ENCODE measurements at regions not wholly inside any gene's neighbourhood (a gene's known extent, or its start where the extent isn't known, plus 50 kb on each side); places are given as distances from the start of the nearest gene placed in this dataset.
"Not testable (repeated sequence)": the region's sequence is repeated elsewhere in the genome, so short reads cannot be mapped to it uniquely, and the experiment has no call there.

GRCh38 chr14:77985211-77985615 is 185.0 kb upstream of the NRXN3 start:
- no peak for DNase-seq (ENCODE audit: low read depth)
- in situ Hi-C loops (cut with HindIII; ENCODE audit: low pct_unique_long_range_greater_than_20kb, low sequenced_read_pairs) = no loop called here

- in situ Hi-C loops (cut with HindIII; ENCODE audit: low pct_unique_long_range_greater_than_20kb, low sequenced_read_pairs) = no loop called here
- no peak for DNase-seq (ENCODE audit: low read depth)
Observed at GRCh38 chr14:77986773-77987172, 183.4 kb upstream of the NRXN3 start.

- DNase-seq (ENCODE audit: low read depth) = peak; percentile 13
- in situ Hi-C loops (cut with HindIII; ENCODE audit: low pct_unique_long_range_greater_than_20kb, low sequenced_read_pairs) = no loop called here
Observed at GRCh38 chr14:77988096-77988870, 181.9 kb upstream of the NRXN3 start.

- in situ Hi-C loops (cut with HindIII; ENCODE audit: low pct_unique_long_range_greater_than_20kb, low sequenced_read_pairs) = no loop called here
- DNase-seq (ENCODE audit: low read depth) = peak; percentile 49
Observed at GRCh38 chr14:77988970-77989369, 181.2 kb upstream of the NRXN3 start.

GRCh38 chr14:77989441-77989991 is 180.7 kb upstream of the NRXN3 start:
- in situ Hi-C loops (cut with HindIII; ENCODE audit: low pct_unique_long_range_greater_than_20kb, low sequenced_read_pairs) = no loop called here
- no peak for DNase-seq (ENCODE audit: low read depth)

- in situ Hi-C loops (cut with HindIII; ENCODE audit: low pct_unique_long_range_greater_than_20kb, low sequenced_read_pairs) = no loop called here
- DNase-seq (ENCODE audit: low read depth) = no peak
Observed at GRCh38 chr14:77990337-77990736, 179.8 kb upstream of the NRXN3 start.

GRCh38 chr14:77991128-77991772 is 178.9 kb upstream of the NRXN3 start:
- no peak for DNase-seq (ENCODE audit: low read depth)
- in situ Hi-C loops (cut with HindIII; ENCODE audit: low pct_unique_long_range_greater_than_20kb, low sequenced_read_pairs) = no loop called here

GRCh38 chr14:78005325-78005724 is 164.8 kb upstream of the NRXN3 start:
- in situ Hi-C loops (cut with HindIII; ENCODE audit: low pct_unique_long_range_greater_than_20kb, low sequenced_read_pairs) = no loop called here
- DNase-seq (ENCODE audit: low read depth) = peak; percentile 60

GRCh38 chr14:78007160-78007559 is 163.0 kb upstream of the NRXN3 start:
- no peak for DNase-seq (ENCODE audit: low read depth)
- in situ Hi-C loops (cut with HindIII; ENCODE audit: low pct_unique_long_range_greater_than_20kb, low sequenced_read_pairs) = no loop called here

GRCh38 chr14:78010688-78011087 is 159.5 kb upstream of the NRXN3 start:
- DNase-seq (ENCODE audit: low read depth) = peak; percentile 53
- in situ Hi-C loops (cut with HindIII; ENCODE audit: low pct_unique_long_range_greater_than_20kb, low sequenced_read_pairs) = no loop called here

- DNase-seq (ENCODE audit: low read depth); in situ Hi-C loops (cut with HindIII; ENCODE audit: low pct_unique_long_range_greater_than_20kb, low sequenced_read_pairs): not testable (repeated sequence)
Observed at GRCh38 chr14:78013911-78014310, 156.3 kb upstream of the NRXN3 start.

GRCh38 chr14:78016532-78016931 is 153.6 kb upstream of the NRXN3 start:
- in situ Hi-C loops (cut with HindIII; ENCODE audit: low pct_unique_long_range_greater_than_20kb, low sequenced_read_pairs) = no loop called here

GRCh38 chr14:78018283-78018682 is 151.9 kb upstream of the NRXN3 start:
- in situ Hi-C loops (cut with HindIII; ENCODE audit: low pct_unique_long_range_greater_than_20kb, low sequenced_read_pairs) = no loop called here
- DNase-seq (ENCODE audit: low read depth) = no peak

More at GRCh38 chr14:78016532-78016931, 153.6 kb upstream of the NRXN3 start:
- DNase-seq (ENCODE audit: low read depth) = peak; percentile 13

- DNase-seq (ENCODE audit: low read depth) = peak; percentile 23
- in situ Hi-C loops (cut with HindIII; ENCODE audit: low pct_unique_long_range_greater_than_20kb, low sequenced_read_pairs) = no loop called here
Observed at GRCh38 chr14:78022059-78022458, 148.1 kb upstream of the NRXN3 start.

- DNase-seq (ENCODE audit: low read depth) = no peak
- in situ Hi-C loops (cut with HindIII; ENCODE audit: low pct_unique_long_range_greater_than_20kb, low sequenced_read_pairs) = no loop called here
Observed at GRCh38 chr14:78023112-78023511, 147.1 kb upstream of the NRXN3 start.

- no peak for DNase-seq (ENCODE audit: low read depth)
- in situ Hi-C loops (cut with HindIII; ENCODE audit: low pct_unique_long_range_greater_than_20kb, low sequenced_read_pairs) = no loop called here
Observed at GRCh38 chr14:78028471-78028870, 141.7 kb upstream of the NRXN3 start.

GRCh38 chr14:78029601-78030372 is 140.4 kb upstream of the NRXN3 start:
- in situ Hi-C loops (cut with HindIII; ENCODE audit: low pct_unique_long_range_greater_than_20kb, low sequenced_read_pairs) = no loop called here
- no peak for DNase-seq (ENCODE audit: low read depth)

- in situ Hi-C loops (cut with HindIII; ENCODE audit: low pct_unique_long_range_greater_than_20kb, low sequenced_read_pairs) = no loop called here
- DNase-seq (ENCODE audit: low read depth) = no peak
Observed at GRCh38 chr14:78043349-78043748, 126.8 kb upstream of the NRXN3 start.

- no peak for DNase-seq (ENCODE audit: low read depth)
- in situ Hi-C loops (cut with HindIII; ENCODE audit: low pct_unique_long_range_greater_than_20kb, low sequenced_read_pairs) = no loop called here
Observed at GRCh38 chr14:78048120-78048519, 122.1 kb upstream of the NRXN3 start.
